HG02973 (cell line): ENCODE measurements at regions not wholly inside any gene's neighbourhood (a gene's known extent, or its start where the extent isn't known, plus 50 kb on each side); places are given as distances from the start of the nearest gene placed in this dataset.

Source experiments
- ATAC-seq: cut with Tn5 transposase; IDR thresholded peaks from one replicate; pipeline ENCODE4 v1.9.1; 2021; ENCODE audit warnings: moderate library complexity; ENCODE audit not compliant: unreplicated experiment

DNA sequence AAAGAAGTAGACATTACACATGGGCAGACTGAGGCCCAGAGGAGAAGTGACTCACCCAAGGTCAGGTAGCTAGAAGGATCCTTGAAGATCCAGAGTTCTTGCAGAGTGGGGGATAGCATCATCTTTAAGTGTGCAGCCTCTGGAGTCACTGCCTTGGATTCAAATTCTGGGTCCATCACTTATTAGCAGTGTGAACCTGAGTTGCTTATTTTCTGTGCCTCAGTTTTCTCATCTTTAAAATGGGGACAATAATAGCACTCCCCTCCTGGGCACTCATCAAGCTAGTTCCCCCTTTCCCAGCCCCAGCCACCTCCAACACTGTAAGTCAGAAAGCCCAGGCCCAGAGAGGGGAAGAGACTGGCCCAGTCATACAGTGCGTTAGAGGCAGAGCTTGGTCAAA lies 141.8 kb upstream of the PJA1 start:
- ATAC-seq = no peak

DNA sequence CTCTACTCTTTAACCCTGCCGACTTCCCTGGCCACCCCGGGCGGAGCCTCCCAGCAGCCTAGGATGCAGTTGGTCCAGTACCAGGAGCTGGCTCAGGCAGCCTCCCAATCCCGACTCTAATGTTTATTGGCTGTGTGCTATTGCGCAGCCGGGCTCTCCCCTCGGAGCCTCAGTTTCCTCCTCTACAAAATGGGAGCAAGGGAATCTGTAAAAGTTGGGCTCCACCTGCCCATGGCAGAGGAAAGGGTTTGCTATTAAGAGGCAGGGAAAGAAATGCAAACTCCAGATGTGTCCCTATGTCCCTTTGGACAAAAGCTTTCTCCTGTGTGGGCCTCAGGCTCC lies 140.8 kb upstream of the PJA1 start:
- ATAC-seq = no peak

DNA sequence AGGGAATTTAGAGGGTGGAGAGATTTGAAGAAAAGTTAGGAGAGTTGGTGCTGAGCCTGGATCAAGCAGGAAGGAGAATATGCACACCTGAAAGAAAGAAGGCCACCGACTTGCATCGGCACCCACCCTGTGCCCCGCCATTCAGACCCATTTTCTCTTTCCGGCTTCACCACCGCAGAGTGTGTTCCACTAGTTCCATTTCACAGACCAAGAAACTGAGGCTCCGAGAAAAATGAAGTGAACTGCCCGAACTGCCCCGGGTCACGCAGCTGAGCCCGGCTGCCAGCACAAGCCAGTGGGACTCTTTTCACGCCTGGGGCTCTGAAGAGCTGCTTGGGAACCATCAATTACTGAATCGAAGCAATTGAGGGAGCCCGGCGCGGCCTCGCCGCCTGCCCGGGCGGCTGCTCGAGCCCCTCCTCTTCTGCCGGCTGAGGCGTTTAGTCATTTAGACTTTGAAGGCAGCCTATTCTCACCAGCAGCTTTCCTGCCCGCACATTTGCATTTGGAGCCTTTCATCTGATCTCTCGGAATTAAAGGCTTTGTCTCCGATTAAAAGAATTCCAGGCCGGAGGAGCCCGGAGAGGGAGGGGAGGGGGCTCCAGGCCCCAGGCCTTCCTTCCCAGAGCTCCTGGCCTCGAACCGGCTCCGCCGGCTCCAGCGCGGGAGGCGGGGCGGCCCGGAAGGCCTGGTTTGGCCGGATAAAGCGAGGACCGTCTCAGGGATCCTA lies 140.2 kb upstream of the PJA1 start:
- ATAC-seq = no peak

DNA sequence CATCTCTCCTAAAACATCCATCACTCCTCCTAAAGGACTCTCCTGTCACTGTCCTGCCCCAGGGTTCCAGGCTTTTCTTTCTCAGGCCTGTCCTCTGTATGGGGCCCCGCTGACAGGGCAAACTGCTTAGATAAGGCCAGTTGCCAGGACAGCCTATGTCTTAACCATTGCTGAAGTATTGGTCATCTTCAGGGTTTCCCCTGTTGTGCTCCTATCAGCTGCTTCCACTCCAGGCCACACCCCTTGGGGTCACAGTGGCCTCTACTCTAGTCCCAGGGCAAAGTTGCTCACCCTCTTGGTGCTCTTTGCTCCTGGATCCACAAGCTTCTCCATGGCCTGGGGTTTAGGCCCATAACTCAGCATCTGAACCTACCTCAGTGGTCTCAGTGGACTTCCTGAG lies 138.0 kb upstream of the PJA1 start:
- ATAC-seq = no peak

DNA sequence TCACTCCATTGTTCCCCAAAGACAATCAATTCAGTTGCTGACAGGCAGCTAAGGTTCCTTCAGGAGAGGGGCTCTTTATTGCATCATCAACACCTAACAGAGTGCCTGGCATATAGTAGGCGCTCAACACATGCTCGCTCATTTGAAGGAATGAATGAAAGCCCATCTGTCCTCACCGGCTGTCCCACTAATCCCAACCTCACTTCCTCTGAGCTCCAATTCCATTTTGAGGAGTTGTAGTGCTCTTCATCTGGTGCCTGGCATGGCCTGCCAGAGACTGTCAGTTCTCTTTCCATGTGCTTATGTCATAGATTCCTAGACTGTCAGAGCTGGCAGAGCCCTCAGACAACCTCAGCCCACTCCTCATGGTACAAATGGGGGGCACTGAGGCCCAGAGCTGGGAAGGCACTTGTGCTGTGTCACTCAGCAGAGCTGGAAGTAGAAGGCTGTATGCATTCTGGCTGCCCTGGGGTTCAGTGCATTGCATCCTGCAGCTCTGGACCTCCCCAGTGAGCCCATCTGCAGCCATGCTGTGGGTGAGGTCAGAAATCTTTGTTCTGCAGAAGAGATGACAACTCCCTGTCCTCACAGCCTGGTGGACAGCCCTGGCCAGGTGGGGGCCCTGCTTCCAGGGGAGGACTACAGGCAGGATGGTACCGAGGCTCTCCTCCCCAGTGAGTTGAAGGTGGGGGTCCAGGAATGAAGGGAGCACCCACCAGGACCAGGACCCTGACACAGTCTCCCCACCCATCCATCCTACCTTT lies 134.9 kb upstream of the PJA1 start:
- ATAC-seq = no peak

DNA sequence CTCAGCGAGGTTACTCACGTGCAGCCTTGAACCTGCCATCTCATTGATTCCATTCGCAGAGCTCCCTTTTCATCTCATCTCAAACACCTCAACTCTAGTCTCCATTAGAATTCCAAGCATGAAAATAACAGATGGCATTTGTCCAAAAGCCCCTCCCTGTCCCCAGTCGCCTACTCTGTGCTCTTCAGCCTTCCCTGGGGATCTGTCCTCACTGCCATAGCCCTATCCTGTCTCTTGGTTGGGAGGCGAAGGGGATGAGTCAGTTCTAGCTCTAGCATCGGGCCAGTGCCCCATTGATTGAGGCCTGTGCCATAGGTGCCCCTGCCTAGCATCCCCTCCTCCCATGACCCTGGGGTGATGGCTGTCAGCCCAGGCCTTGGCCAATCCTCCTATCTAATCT lies 134.0 kb upstream of the PJA1 start:
- ATAC-seq = no peak

DNA sequence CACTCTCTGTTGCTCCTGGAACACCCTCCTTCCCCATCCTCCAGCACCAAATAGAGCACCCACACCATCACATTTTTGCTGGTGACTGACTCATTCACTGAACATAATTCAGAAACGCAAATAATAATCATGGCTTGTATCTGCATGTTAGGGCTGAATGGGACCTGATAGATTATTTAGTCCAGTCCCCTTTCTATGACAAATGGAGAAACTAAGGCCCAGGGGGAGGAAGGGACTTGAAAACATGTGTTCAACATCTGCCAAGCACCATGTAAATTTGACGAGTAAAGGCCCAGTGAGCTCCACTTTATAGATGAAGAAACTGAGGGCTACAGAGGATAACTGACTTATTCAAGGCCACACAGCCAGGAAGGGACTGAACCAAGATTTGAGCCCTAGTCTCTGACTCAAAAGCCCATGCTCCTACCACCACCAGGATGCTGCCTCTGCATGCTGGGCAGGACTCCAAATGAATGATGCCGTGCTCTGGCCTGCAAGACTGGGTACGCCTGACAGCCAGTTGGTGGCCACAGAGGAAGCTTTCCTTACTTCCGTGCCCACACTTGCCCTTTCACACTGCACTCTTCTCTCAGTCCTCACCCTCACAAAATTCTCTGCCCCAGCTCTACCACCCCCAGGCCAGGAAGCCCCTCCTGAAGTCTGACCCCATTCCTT lies 133.3 kb upstream of the PJA1 start:
- ATAC-seq = no peak

DNA sequence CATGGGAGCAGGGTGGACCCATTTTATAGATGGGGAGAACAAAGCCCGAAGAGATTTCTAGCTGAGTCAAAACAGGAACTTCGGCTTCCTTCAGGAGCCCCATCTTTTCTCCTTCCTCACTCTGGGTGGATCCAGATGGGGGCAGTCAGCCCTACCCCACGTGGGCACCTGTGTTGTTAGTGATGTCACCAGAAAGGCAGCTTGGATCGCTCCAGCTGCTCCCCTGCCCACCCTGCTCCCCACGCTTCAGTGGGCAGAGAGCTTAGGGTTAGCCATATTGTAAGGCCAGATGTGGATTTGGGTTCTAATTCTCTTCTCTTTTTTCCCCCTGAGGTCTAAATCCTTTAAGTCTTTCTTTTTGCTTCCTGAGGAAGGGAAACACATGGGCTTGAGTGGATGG lies 132.3 kb upstream of the PJA1 start:
- no peak for ATAC-seq

DNA sequence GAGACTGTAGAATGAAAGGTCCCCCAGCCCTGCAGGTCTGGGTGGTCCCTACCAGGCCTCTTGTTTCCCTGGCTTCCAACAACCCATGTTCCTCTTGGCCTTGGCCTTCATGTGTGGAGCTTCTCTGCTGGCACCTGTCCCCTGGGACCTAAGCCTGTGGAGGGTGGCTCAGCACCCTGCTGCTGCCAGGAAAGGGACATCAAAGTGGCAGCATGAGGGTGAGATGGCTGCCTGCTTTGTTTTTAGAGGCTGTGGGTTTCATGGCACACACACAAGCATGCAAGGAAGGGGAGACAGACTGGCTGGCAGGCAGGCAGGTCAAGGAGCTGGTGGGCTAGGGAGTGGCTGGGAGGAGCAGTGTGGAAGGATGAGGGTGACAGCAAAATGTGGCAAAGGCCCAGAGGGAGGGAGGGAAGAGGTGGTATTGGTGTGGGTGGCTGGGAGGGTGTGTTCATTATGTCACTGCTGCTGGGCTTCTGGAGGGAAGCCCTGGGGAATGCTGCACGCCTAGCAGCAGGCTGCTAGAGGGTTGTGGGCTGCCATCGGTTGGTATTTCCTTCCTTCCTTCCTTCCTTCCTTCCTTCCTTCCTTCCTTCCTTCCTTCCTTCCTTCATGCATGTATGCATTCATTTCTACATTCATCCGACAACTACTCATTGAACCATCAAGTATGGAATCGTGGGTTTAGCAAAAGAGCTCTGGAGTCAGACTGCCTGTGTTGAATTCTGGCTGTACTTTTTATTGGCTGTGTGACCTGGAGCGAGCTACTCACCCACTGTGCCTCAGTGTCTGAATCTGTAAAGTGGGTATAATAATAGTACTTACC lies 128.7 kb upstream of the PJA1 start:
- no peak for ATAC-seq

DNA sequence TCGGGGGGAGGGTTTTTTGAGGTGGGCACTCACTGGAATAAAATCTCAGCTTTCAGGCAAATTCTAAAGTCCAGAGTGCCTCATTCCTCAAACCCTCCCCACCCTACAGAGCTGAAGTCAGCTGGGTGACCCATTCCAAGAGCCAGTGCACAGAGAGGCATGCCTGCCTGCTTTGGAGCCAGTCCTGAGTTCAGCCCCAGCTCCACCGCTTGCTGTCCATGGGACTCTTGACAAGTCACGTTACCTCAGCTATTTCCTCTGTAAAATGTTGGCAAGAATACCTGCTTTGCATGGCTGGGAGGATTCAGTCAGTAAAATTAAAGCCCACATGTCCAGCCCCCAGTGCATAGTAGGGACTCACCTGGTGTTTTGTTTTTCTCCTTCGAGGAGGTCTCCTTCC lies 125.9 kb upstream of the PJA1 start:
- ATAC-seq = no peak

DNA sequence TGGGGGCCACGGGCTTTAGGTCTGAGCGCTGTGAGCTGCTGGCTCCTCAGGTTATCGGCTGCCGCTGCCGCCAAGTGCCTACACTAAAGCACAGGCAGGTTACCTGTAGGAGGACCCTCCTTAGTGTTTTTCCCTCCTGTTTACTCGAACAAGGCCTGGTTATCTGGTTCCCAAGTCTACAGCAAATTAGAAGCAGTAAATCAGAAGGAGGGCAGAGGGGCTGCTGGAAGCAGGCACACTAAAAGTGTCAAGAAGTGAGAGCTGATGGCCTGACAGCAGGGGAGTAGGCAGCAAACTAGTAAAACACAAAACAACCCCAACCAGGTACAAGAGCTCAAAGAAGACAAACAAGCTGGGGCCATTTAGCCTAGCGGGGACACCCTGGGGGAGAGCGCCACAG lies 125.0 kb upstream of the PJA1 start:
- no peak for ATAC-seq

DNA sequence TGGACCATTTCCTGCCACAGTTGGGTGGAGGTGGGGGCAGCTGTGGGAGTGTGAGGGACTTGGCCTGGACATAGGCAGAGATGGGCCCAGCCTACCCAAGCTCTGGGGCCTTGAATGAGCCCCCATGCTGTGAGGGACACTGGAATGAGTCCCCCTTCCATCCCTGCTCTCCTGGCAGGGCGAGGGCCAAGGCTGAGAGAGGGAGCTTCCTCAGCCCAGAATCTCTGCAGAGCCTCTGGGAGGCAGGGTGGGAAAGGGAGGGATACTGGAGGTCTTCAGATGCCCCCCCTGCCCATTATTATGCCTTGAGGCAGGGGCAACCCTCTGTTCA lies 124.5 kb upstream of the PJA1 start:
- ATAC-seq = no peak

DNA sequence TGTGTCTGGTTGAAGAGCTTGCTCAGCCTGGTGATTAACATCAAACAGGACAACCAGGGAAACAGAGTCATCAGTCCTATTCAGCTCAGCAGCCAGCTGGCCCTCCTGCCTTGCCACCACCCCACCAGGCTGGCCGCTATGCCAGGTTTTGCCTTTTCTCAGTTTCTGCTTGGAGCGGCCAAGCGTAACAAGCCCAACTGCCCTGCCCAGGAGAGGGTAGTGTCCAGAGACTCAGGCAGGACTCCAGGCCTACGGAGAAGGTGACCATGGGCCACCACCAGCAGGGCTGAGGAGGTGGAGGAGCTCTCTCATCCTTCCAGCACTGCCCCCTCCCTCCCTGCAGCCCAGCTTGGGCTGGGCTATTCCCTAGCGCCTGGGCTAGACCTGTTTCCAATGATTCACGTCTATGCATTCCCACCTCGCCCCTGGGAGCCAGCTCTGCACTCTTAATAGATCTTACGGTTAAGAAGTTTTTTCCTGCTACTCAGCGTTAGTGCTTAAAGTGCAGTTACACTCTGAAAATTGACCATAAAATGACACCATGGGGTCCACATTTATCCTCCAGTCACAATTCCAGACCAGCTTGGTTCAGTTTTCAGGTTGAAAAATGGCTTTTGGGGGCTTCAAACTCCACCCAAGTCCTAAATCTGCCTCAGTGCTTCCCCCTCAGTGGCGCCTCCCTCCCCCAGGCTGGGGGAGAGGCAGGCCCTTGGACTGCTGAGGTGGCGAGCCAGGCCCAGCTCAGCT lies 124.0 kb upstream of the PJA1 start:
- ATAC-seq = no peak

DNA sequence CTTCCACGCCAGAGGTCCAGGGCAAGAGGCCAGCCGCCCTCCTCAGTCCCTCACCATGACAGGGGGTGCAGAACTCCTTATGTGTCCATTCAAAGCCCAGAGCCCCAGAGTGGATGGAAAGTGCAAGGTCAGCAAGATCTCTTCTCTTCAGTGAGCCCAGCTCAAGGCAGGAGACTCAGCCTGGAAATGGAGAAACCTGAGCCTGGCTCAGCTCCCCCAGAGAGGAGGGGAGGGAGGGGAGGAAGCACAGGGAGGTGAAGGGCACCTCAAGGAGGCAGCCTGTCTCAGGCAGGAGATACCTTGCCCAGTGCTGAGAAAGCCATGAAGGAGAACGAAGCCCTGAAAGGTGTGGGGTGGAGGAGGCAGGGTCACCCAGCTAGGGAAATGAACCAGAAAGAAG lies 121.8 kb upstream of the PJA1 start:
- no peak for ATAC-seq

DNA sequence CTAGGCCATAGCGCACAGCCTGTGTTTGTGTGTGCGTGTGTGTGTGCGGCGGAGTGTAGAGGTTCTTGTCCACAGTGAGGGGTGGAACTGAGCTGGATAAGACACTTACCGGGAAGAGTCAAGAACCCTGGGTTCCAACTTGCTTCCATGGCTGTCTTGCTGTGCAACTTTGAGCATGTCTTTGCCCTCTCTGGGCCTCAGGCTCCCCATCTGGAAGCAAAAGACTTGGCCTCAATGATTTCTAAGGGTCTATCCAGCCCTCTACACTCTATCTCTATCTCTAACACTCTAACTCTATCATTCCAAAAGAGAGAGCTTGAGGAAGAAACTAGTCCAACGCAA lies 121.3 kb upstream of the PJA1 start:
- ATAC-seq = no peak

DNA sequence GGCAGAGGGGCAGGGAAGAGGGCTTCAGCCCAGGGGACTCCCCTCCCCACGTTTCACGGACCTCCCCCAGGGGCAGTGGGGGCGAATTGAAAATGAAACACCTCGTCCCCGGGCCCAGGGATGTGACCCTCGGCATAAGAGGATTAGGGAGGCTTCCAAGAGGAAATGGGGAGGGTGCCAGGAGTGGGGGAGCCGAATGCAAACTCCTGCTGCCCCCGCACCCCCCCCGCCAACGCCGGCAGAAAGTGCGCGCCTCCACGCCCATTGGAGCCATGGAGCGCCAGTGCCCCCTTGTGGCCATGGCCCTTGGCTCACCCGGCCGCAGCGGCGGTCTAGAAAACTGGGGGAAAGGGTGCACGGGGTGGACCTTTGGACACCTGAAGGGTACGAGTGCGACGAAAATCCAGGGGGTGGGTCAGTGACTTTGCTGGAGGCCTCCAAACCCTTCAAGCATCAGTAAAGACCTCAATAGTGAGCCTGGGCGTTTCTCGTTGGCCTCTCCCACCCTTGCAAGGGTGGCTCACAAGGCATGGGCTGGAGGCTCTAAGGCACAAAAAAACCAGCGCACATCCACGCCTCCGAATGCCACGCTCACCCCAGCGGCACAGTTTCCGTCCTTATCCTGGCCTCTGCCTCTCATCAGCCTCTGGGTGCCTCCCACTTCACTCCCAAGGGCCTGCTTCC lies 120.8 kb upstream of the PJA1 start:
- ATAC-seq = no peak

DNA sequence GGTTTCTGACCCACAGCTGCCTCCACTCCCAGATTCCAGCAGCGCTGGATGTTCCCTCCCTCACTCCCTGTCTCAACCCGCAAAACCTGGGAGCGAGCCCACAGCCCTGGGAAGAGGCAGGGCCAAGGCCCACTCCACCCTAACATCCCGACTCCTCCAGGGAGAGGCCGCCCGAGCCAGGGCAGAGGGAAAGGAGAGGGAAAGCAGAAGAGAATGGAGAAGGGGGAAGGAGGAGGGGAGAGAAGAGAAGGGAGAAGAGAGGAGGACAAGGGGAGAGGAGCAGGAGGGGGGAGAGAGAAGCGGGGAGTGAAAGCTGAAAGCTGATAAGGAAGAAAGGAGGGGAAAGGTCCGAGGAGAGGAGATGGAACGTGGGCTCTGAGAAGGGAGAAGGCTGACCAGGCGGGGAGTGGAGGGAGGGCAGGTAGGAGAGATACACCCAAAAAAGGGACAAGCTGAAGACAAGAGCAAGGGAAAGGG lies 120.2 kb upstream of the PJA1 start:
- no peak for ATAC-seq

DNA sequence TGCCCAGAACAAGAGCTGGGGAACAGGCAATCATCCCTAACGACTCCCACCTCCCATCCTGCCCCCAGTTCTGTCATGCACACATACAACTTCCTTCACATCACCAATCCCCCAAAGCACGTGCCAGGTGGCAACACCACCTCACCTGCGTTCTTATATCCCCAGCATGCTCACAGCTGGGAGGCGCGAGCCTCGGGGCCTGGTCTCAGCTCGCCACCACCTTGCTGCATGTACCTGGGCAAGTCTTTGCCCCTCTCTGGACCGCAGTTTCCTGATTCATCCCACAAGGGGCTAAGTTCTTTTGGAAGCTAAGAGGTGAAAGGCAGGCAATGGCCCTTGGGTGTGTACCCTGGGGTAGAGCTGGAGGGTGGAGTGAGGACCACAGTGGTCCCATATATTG lies 119.2 kb upstream of the PJA1 start:
- no peak for ATAC-seq

DNA sequence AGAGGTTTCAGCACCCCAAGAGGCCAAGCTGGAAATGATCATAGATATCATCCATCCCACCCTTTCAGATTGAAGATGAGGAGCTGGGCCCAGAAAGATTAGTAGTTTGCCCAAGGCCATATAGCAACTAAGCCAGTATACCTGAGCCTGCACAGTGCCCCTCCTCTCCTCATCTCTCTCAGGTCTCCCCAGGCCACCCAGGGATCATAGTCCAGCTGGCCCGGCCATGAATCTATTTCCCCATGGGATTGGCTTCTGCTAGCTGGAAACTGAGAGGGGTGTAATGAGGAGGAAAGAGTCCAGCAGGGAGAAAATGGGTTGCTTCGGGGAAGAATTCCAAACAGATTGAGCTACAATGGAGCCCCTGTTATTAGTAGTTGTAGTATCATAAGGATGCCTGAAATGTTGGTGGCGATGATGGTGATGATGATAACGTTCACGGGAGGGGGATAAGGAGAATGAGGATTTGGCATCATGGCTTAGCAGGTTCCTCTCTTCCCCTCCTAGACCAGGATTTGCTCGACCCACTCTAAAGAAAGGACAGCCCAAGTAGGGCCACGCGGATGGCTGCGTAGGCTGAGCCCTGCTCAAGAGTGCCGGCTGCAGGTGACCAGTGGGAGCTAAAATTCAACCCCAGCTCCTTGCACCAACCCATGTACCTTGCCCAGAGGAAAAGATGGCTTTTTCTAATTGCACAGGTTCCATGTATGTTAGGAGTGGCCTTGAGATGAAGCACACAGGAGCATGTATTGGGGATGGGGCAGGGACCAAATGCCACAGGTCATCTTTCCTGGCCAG lies 117.8 kb upstream of the PJA1 start:
- no peak for ATAC-seq
